ENCODE measurements at regions not wholly inside any gene's neighbourhood (a gene's known extent, or its start where the extent isn't known, plus 50 kb on each side); places are given as distances from the start of the nearest gene placed in this dataset.

DNA sequence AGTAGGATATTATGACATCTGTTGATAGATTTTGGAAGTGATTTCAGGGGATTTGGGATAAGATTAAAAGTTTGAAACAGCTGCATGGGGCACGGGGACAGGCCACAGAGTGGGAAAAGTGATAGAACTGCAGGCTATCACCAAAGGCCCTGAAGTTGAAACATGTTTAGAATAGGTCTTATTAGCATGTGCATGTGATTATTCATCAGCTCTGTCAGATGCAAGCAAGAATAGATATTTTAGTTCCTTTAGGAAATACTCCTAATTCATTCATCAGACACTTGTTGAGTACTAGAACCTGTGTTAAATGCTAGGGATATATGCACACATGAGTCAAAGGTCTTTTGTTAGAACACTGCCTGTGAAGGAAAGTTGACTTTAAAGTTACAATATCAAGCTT lies 261.2 kb upstream of the MAN1A1 start (continued):
- TF ChIP-seq, protein P1, sequence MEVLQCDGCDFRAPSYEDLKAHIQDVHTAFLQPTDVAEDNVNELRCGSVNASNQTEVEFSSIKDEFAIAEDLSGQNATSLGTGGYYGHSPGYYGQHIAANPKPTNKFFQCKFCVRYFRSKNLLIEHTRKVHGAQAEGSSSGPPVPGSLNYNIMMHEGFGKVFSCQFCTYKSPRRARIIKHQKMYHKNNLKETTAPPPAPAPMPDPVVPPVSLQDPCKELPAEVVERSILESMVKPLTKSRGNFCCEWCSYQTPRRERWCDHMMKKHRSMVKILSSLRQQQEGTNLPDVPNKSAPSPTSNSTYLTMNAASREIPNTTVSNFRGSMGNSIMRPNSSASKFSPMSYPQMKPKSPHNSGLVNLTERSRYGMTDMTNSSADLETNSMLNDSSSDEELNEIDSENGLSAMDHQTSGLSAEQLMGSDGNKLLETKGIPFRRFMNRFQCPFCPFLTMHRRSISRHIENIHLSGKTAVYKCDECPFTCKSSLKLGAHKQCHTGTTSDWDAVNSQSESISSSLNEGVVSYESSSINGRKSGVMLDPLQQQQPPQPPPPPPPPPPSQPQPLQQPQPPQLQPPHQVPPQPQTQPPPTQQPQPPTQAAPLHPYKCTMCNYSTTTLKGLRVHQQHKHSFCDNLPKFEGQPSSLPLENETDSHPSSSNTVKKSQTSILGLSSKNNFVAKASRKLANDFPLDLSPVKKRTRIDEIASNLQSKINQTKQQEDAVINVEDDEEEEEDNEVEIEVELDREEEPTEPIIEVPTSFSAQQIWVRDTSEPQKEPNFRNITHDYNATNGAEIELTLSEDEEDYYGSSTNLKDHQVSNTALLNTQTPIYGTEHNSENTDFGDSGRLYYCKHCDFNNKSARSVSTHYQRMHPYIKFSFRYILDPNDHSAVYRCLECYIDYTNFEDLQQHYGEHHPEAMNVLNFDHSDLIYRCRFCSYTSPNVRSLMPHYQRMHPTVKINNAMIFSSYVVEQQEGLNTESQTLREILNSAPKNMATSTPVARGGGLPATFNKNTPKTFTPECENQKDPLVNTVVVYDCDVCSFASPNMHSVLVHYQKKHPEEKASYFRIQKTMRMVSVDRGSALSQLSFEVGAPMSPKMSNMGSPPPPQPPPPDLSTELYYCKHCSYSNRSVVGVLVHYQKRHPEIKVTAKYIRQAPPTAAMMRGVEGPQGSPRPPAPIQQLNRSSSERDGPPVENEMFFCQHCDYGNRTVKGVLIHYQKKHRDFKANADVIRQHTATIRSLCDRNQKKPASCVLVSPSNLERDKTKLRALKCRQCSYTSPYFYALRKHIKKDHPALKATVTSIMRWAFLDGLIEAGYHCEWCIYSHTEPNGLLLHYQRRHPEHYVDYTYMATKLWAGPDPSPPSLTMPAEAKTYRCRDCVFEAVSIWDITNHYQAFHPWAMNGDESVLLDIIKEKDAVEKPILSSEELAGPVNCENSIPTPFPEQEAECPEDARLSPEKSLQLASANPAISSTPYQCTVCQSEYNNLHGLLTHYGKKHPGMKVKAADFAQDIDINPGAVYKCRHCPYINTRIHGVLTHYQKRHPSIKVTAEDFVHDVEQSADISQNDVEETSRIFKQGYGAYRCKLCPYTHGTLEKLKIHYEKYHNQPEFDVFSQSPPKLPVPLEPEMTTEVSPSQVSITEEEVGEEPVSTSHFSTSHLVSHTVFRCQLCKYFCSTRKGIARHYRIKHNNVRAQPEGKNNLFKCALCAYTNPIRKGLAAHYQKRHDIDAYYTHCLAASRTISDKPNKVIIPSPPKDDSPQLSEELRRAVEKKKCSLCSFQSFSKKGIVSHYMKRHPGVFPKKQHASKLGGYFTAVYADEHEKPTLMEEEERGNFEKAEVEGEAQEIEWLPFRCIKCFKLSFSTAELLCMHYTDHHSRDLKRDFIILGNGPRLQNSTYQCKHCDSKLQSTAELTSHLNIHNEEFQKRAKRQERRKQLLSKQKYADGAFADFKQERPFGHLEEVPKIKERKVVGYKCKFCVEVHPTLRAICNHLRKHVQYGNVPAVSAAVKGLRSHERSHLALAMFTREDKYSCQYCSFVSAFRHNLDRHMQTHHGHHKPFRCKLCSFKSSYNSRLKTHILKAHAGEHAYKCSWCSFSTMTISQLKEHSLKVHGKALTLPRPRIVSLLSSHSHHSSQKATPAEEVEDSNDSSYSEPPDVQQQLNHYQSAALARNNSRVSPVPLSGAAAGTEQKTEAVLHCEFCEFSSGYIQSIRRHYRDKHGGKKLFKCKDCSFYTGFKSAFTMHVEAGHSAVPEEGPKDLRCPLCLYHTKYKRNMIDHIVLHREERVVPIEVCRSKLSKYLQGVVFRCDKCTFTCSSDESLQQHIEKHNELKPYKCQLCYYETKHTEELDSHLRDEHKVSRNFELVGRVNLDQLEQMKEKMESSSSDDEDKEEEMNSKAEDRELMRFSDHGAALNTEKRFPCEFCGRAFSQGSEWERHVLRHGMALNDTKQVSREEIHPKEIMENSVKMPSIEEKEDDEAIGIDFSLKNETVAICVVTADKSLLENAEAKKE (CRISPR knock-in tag; IDR thresholded peaks at IDR 0.05), result no peak

GRCh38 chr6:119610265-119610664 lies 260.7 kb upstream of the MAN1A1 start:
- Mint-ChIP-seq H3K4me3 (no peak overlapping the region), H3K4me1 (peaks cover 22% of the 10 kb centered on the region), H3K36me3 (ENCODE audit: low read depth) (no peaks in the 10 kb centered on the region), H3K27me3 (ENCODE audit: insufficient read depth, low read depth, poor library complexity) (peaks cover 8% of the 10 kb centered on the region), H3K9me3 (no peaks in the 10 kb centered on the region; the same call in 2 of the 3 replicates), H3K27ac (no peak overlapping the region)
- no peak overlapping the region for H3K4me2 ChIP-seq
- H3K27me3 ChIP-seq (ENCODE audit: insufficient read depth), result no peaks in the 10 kb centered on the region
- peaks cover 7% of the 10 kb centered on the region; the same call in 1 of the 2 replicates for H3K4me1 ChIP-seq (ENCODE audit: insufficient read depth)
- no peak overlapping the region for H3K4me3 ChIP-seq
- no peaks in the 10 kb centered on the region for H3K79me2 ChIP-seq (replicated peaks; ENCODE audit: insufficient read depth)
- ATAC-seq, result no peak
- no peak overlapping the region for H3K27ac ChIP-seq (ENCODE audit: low read depth)
- no peaks in the 10 kb centered on the region for H4K20me1 ChIP-seq (replicated peaks; ENCODE audit: insufficient read depth)
- H3K36me3 ChIP-seq (ENCODE audit: insufficient read depth), result no peaks in the 10 kb centered on the region
- 0 out of 2 replicates have a peak, but pooled peaks cover 3% of the 10 kb centered on the region for H3K9me2 ChIP-seq (ENCODE audit: insufficient read depth)
- H3F3A ChIP-seq (replicated peaks; ENCODE audit: low read depth), result no peaks in the 10 kb centered on the region
- no peak overlapping the region for H2AFZ ChIP-seq
- DNase-seq (ENCODE audit: low spot score), result no peak
- TF ChIP-seq JUNB (IDR thresholded peaks at IDR 0.05; ENCODE audit: unreplicated experiment) (no peak), NANOG (IDR thresholded peaks at IDR 0.05; ENCODE audit: borderline replicate concordance) (no peak), EZH2phosphoT487 (IDR thresholded peaks at IDR 0.05; ENCODE audit: unreplicated experiment) (no peak), ZNF114 (CRISPR knock-in tag; IDR thresholded peaks at IDR 0.05) (no peak), POLR2AphosphoS5 (IDR thresholded peaks at IDR 0.05; ENCODE audit: low read depth) (no peak), EZH2 (IDR thresholded peaks at IDR 0.05; ENCODE audit: low read depth, unreplicated experiment) (no peak), STAT1 (IDR thresholded peaks at IDR 0.05; ENCODE audit: unreplicated experiment) (no peak)
- TF ChIP-seq, protein P2, sequence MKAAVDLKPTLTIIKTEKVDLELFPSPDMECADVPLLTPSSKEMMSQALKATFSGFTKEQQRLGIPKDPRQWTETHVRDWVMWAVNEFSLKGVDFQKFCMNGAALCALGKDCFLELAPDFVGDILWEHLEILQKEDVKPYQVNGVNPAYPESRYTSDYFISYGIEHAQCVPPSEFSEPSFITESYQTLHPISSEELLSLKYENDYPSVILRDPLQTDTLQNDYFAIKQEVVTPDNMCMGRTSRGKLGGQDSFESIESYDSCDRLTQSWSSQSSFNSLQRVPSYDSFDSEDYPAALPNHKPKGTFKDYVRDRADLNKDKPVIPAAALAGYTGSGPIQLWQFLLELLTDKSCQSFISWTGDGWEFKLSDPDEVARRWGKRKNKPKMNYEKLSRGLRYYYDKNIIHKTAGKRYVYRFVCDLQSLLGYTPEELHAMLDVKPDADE (IDR thresholded peaks at IDR 0.05), result no peak
- TF ChIP-seq, protein P3, sequence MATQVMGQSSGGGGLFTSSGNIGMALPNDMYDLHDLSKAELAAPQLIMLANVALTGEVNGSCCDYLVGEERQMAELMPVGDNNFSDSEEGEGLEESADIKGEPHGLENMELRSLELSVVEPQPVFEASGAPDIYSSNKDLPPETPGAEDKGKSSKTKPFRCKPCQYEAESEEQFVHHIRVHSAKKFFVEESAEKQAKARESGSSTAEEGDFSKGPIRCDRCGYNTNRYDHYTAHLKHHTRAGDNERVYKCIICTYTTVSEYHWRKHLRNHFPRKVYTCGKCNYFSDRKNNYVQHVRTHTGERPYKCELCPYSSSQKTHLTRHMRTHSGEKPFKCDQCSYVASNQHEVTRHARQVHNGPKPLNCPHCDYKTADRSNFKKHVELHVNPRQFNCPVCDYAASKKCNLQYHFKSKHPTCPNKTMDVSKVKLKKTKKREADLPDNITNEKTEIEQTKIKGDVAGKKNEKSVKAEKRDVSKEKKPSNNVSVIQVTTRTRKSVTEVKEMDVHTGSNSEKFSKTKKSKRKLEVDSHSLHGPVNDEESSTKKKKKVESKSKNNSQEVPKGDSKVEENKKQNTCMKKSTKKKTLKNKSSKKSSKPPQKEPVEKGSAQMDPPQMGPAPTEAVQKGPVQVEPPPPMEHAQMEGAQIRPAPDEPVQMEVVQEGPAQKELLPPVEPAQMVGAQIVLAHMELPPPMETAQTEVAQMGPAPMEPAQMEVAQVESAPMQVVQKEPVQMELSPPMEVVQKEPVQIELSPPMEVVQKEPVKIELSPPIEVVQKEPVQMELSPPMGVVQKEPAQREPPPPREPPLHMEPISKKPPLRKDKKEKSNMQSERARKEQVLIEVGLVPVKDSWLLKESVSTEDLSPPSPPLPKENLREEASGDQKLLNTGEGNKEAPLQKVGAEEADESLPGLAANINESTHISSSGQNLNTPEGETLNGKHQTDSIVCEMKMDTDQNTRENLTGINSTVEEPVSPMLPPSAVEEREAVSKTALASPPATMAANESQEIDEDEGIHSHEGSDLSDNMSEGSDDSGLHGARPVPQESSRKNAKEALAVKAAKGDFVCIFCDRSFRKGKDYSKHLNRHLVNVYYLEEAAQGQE (IDR thresholded peaks at IDR 0.05; ENCODE audit: unreplicated experiment), result no peak
- TF ChIP-seq, protein P4, sequence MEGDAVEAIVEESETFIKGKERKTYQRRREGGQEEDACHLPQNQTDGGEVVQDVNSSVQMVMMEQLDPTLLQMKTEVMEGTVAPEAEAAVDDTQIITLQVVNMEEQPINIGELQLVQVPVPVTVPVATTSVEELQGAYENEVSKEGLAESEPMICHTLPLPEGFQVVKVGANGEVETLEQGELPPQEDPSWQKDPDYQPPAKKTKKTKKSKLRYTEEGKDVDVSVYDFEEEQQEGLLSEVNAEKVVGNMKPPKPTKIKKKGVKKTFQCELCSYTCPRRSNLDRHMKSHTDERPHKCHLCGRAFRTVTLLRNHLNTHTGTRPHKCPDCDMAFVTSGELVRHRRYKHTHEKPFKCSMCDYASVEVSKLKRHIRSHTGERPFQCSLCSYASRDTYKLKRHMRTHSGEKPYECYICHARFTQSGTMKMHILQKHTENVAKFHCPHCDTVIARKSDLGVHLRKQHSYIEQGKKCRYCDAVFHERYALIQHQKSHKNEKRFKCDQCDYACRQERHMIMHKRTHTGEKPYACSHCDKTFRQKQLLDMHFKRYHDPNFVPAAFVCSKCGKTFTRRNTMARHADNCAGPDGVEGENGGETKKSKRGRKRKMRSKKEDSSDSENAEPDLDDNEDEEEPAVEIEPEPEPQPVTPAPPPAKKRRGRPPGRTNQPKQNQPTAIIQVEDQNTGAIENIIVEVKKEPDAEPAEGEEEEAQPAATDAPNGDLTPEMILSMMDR (conservative IDR thresholded peaks at IDR 0.05; ENCODE audit: low read depth in 2 of 2), result no peak
